Activated T-cell treated with anti-CD3 and anti-CD28 coated beads, Interleukin-2, amount 50 U/mL, for 24 hours (primary cell): ENCODE measurements at regions not wholly inside any gene's neighbourhood (a gene's known extent, or its start where the extent isn't known, plus 50 kb on each side); places are given as distances from the start of the nearest gene placed in this dataset.

Experiments
- DNase-seq: peaks from one replicate; pipeline ENCODE4 v3.0.0-alpha.2; 2020
- H3K27ac Mint-ChIP-seq: 2 replicates; pipeline ENCODE4 v1.8.0; 2020; ENCODE audit warnings: mild to moderate bottlenecking, mixed read lengths
- H3K27me3 Mint-ChIP-seq: 2 replicates; pipeline ENCODE4 v1.8.0; 2020; ENCODE audit warnings: mixed read lengths
- H3K36me3 Mint-ChIP-seq: 2 replicates; pipeline ENCODE4 v1.8.0; 2020; ENCODE audit warnings: low read depth, mixed read lengths
- H3K4me1 Mint-ChIP-seq: 2 replicates; pipeline ENCODE4 v1.8.0; 2020; ENCODE audit warnings: low read depth, mixed read lengths
- H3K4me3 Mint-ChIP-seq: 2 replicates; pipeline ENCODE4 v1.8.0; 2020; ENCODE audit warnings: mild to moderate bottlenecking, moderate library complexity, mixed read lengths
- H3K9me3 Mint-ChIP-seq: 2 replicates; pipeline ENCODE4 v1.8.0; 2020; ENCODE audit warnings: mixed read lengths

GRCh38 chr5:174436750-174437149 is 287.6 kb upstream of the MSX2 start:
- Mint-ChIP-seq H3K4me3 (no peak overlapping the region), H3K36me3 (no peaks in the 10 kb centered on the region), H3K27ac (no peak overlapping the region), H3K27me3 (peaks cover 8% of the 10 kb centered on the region), H3K9me3 (no peaks in the 10 kb centered on the region), H3K4me1 (no peaks in the 10 kb centered on the region)
- DNase-seq = no peak

DNA sequence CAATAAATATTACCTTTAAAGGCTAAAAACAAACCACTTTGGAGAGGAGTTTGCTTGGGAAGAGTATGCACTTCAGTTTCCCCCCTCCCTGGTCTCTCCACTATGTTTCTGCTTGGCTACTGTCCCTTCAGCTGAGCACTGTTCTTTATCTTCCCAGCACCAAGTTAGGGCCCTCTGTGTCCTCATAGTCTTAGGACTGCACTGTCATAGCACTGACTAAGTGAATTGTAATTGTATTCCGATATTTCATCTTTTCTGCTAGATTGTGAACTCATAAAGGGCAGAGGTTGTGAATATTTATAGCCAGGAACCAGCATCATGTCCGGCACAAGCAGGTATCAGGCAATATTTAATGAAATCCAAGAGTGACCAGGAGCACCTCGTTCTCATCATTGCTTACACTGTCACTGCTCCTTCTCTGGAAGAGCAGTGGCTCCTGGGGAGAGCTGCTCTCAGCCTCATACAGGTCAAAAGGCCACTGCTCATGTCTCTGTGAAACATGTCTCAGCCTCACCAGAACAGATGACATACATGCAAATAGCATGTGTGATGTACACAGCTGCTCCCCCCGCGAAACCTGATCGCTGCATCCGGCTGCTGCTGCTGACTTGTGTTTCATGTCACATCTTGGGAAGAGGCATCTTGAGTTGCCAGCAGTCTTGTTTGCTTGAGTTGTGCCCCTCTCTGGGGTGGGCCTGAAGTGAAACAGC is 279.7 kb upstream of the MSX2 start:
- H3K4me1 Mint-ChIP-seq = no peaks in the 10 kb centered on the region
- peaks cover 9% of the 10 kb centered on the region for H3K9me3 Mint-ChIP-seq
- H3K4me3 Mint-ChIP-seq = no peak overlapping the region
- H3K27me3 Mint-ChIP-seq = no peaks in the 10 kb centered on the region
- no peaks in the 10 kb centered on the region for H3K36me3 Mint-ChIP-seq
- H3K27ac Mint-ChIP-seq = no peak overlapping the region
- no peak for DNase-seq

DNA sequence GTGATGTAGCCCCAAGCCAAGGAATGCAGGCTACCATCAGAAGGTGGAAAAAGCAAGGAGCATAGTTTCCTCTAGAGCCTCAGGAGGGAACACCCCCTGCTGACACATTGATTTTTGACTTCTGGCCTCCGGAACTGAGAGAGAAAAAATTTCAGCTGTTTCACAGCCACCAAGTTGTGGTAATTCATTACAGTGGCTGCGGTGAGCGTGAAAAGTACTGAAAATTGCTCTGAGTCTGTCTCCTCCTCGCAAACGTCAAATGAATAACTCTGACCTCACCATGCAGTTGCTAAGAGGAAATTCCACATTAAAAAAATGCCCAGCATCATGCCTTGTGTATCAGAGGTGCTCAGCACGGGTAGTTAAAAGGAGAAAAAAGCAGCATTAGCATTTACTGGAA is 277.9 kb upstream of the MSX2 start:
- Mint-ChIP-seq H3K4me1 (no peaks in the 10 kb centered on the region), H3K36me3 (no peaks in the 10 kb centered on the region), H3K9me3 (peaks cover 9% of the 10 kb centered on the region), H3K4me3 (no peak overlapping the region), H3K27ac (no peak overlapping the region), H3K27me3 (no peaks in the 10 kb centered on the region)
- no peak for DNase-seq

DNA sequence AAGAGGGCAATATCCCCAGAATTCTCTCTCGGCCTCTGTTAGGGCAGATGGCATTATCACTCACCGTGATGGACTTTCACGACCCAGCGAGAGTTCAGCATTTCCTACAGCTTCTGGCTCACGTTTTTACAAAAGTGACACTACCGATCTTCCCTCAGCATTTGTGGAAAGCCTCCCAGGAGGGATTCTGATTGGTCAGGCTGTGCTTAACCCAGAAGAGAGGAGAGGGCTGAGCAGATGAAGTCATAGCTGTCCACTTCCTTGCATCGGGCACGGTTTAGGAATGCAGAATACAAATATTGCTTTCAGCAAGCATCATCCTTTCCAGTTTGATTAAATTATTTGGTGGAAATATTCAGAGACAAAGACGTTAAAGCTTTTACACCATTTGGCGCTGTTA is 277.4 kb upstream of the MSX2 start:
- no peak overlapping the region for H3K27ac Mint-ChIP-seq
- no peak overlapping the region for H3K4me3 Mint-ChIP-seq
- H3K4me1 Mint-ChIP-seq = no peaks in the 10 kb centered on the region
- peaks cover 9% of the 10 kb centered on the region for H3K9me3 Mint-ChIP-seq
- H3K27me3 Mint-ChIP-seq = no peaks in the 10 kb centered on the region
- no peak for DNase-seq
- no peaks in the 10 kb centered on the region for H3K36me3 Mint-ChIP-seq

GRCh38 chr5:174448041-174448440 is 276.3 kb upstream of the MSX2 start:
- Mint-ChIP-seq H3K4me3 (no peak overlapping the region), H3K9me3 (no peaks in the 10 kb centered on the region), H3K4me1 (no peaks in the 10 kb centered on the region), H3K36me3 (no peaks in the 10 kb centered on the region), H3K27ac (no peak overlapping the region), H3K27me3 (no peaks in the 10 kb centered on the region)
- no peak for DNase-seq

DNA sequence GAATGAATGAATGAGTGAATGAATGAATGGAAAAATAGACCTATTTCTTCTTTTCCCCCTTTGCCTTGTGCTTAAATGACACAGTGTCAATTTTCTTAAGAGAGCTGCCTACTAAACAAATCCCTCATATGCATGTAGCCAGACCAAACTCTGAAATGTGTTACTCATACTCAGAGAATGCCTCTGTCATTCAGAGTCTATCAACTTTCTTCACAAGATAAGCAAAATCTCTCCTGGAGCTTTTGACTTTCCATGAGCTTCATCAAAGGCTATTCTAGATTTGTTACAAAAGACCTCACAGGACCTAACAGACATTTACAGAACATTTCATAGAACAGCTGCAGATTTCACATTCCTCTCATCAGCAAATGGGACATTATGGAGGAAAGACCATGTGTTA is 275.7 kb upstream of the MSX2 start:
- H3K4me1 Mint-ChIP-seq = peaks cover 4% of the 10 kb centered on the region
- no peaks in the 10 kb centered on the region for H3K27me3 Mint-ChIP-seq
- no peaks in the 10 kb centered on the region for H3K9me3 Mint-ChIP-seq
- DNase-seq = no peak
- H3K27ac Mint-ChIP-seq = no peak overlapping the region
- no peak overlapping the region for H3K4me3 Mint-ChIP-seq
- no peaks in the 10 kb centered on the region for H3K36me3 Mint-ChIP-seq

- H3K4me3 Mint-ChIP-seq = peak overlapping the region; percentile 49
- H3K36me3 Mint-ChIP-seq = no peaks in the 10 kb centered on the region
These were observed 270.7 kb upstream of the MSX2 start for GRCh38 chr5:174453690-174454089.

GRCh38 chr5:174454464-174454863 is 269.9 kb upstream of the MSX2 start:
- H3K9me3 Mint-ChIP-seq = no peaks in the 10 kb centered on the region
- no peak overlapping the region for H3K27ac Mint-ChIP-seq
- no peaks in the 10 kb centered on the region for H3K27me3 Mint-ChIP-seq
- no peak for DNase-seq
- H3K4me1 Mint-ChIP-seq = peaks cover 17% of the 10 kb centered on the region
- H3K36me3 Mint-ChIP-seq = no peaks in the 10 kb centered on the region
- no peak overlapping the region for H3K4me3 Mint-ChIP-seq

More at GRCh38 chr5:174453690-174454089, 270.7 kb upstream of the MSX2 start:
- Mint-ChIP-seq H3K27me3 (no peaks in the 10 kb centered on the region), H3K4me1 (peaks cover 17% of the 10 kb centered on the region), H3K27ac (peak overlapping the region; percentile 7), H3K9me3 (no peaks in the 10 kb centered on the region)
- no peak for DNase-seq

GRCh38 chr5:174454890-174455289 is 269.5 kb upstream of the MSX2 start:
- no peak overlapping the region for H3K4me3 Mint-ChIP-seq
- H3K27ac Mint-ChIP-seq = no peak overlapping the region
- no peak for DNase-seq
- H3K4me1 Mint-ChIP-seq = peaks cover 18% of the 10 kb centered on the region
- H3K27me3 Mint-ChIP-seq = no peaks in the 10 kb centered on the region
- no peaks in the 10 kb centered on the region for H3K36me3 Mint-ChIP-seq
- H3K9me3 Mint-ChIP-seq = no peaks in the 10 kb centered on the region

DNA sequence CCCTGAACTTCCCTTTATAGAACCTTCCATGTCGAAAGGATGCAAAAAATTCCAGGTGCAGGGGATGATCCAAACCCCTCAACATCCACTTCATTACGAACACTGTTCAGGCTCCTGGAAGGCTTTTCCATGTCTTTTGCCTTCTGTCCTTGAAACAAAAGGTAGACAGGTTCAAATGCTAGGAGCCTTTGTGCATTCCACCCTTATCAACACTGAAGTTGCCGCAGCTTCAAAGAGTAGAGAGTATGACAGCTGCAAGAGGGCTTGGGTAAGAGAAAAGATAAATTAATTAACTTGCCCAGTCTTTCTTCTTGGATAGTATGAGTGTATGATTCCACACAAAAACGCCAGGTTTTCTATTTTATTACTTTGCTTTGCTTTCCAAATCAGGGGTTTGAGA is 269.1 kb upstream of the MSX2 start:
- H3K4me1 Mint-ChIP-seq = peaks cover 22% of the 10 kb centered on the region
- no peak overlapping the region for H3K27ac Mint-ChIP-seq
- no peaks in the 10 kb centered on the region for H3K27me3 Mint-ChIP-seq
- no peak for DNase-seq
- H3K4me3 Mint-ChIP-seq = no peak overlapping the region
- H3K9me3 Mint-ChIP-seq = no peaks in the 10 kb centered on the region
- H3K36me3 Mint-ChIP-seq = no peaks in the 10 kb centered on the region

DNA sequence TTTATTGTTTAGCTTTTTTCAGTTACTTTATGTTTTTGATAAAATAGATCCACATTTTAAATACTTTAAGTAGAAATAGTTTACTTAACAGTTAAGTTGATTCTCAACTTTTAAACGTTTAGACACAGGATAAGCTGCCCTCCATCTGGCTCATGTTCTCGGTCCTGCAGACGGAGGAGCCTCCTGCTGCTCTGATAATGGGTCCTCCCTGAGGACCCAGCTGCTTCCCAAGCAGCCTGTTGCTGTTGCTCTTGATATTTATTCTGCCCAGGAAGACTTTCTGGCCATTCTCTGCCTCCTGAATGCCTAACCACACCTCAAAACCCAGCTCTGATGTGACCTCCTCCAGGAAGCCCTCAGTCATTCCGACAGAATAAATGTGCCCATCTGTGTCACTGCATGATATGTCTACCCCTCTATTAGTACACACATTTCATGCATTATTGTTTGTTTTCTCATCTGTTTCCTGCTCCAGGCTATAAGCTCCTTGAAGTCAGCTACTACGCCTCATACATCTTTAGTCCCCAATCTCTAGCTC is 267.2 kb upstream of the MSX2 start:
- Mint-ChIP-seq H3K4me1 (peaks cover 25% of the 10 kb centered on the region), H3K27ac (no peak overlapping the region), H3K4me3 (no peak overlapping the region), H3K9me3 (no peaks in the 10 kb centered on the region), H3K36me3 (no peaks in the 10 kb centered on the region), H3K27me3 (no peaks in the 10 kb centered on the region)
- DNase-seq = no peak

DNA sequence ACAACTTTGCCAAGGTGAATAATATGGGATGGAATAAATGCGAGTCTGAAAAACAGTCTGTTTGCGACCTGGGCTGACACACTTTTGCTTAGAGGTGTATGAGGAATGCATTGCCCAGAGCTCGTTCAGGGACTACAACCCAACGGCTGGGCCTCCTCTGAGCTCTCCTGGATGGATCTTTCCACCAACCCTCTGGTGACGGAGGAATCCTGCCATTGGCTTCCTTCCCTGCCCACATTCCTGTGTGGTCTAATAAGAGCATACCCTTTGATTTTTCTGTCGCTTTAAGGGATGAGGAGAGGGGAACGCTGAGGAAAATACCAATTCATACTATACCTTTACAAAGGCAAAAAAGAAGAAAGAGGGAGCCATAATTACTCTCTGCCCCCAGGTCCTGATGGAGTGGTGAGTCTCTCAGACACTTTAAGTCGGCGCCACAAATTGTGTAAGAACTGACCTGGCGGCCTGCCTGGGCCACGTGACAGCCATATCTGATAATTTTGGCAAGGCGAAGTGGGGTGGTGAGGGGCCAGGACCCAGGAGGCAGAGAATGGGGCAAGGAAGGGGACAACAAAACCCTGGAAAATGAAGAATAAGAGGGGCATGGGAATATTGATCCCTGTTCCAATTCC is 265.2 kb upstream of the MSX2 start:
- DNase-seq = no peak

GRCh38 chr5:174459832-174460448 is 264.4 kb upstream of the MSX2 start:
- DNase-seq = no peak
- Mint-ChIP-seq H3K27ac (no peak overlapping the region), H3K27me3 (peaks cover 3% of the 10 kb centered on the region), H3K4me3 (no peak overlapping the region), H3K4me1 (peaks cover 10% of the 10 kb centered on the region), H3K36me3 (no peaks in the 10 kb centered on the region), H3K9me3 (no peaks in the 10 kb centered on the region)

More for the DNA sequence above, 265.2 kb upstream of the MSX2 start:
- no peak overlapping the region for H3K27ac Mint-ChIP-seq
- no peak overlapping the region for H3K4me3 Mint-ChIP-seq
- H3K9me3 Mint-ChIP-seq = no peaks in the 10 kb centered on the region
- peaks cover 16% of the 10 kb centered on the region for H3K4me1 Mint-ChIP-seq
- no peaks in the 10 kb centered on the region for H3K27me3 Mint-ChIP-seq
- H3K36me3 Mint-ChIP-seq = no peaks in the 10 kb centered on the region

GRCh38 chr5:174462129-174462528 is 262.3 kb upstream of the MSX2 start:
- DNase-seq = no peak
- Mint-ChIP-seq H3K27ac (no peak overlapping the region), H3K27me3 (peaks cover 4% of the 10 kb centered on the region), H3K9me3 (peaks cover 5% of the 10 kb centered on the region), H3K36me3 (no peaks in the 10 kb centered on the region), H3K4me1 (peaks cover 8% of the 10 kb centered on the region), H3K4me3 (no peak overlapping the region)
